GM19035 (cell line): ENCODE measurements at regions not wholly inside any gene's neighbourhood (a gene's known extent, or its start where the extent isn't known, plus 50 kb on each side); places are given as distances from the start of the nearest gene placed in this dataset.

Experiments
- ATAC-seq: cut with Tn5 transposase; IDR thresholded peaks from one replicate; pipeline ENCODE4 v1.9.1; 2021; ENCODE audit not compliant: unreplicated experiment

- ATAC-seq: no peak
Measured at GRCh38 chr3:15942936-15943335, 145.2 kb upstream of the ANKRD28 start.

DNA sequence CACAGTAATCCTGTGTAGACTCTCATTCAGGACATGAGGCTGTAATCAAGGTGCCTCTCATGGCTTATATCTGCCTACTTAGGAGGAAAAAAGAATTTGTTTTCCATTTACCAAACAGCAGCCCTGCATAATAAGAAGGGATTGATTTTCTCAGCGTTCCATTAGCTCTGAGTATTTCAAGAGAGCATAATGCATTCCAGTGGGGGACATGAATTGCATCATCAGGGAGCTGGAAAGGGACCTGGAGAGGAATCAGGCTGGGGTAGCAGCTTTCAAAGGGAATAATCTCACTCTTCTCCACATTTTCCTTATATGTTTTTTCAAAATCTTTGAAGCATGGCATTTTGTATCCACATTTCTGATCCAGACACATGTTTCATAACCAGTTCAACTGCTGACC lies 150.6 kb upstream of the ANKRD28 start:
- no peak for ATAC-seq

DNA sequence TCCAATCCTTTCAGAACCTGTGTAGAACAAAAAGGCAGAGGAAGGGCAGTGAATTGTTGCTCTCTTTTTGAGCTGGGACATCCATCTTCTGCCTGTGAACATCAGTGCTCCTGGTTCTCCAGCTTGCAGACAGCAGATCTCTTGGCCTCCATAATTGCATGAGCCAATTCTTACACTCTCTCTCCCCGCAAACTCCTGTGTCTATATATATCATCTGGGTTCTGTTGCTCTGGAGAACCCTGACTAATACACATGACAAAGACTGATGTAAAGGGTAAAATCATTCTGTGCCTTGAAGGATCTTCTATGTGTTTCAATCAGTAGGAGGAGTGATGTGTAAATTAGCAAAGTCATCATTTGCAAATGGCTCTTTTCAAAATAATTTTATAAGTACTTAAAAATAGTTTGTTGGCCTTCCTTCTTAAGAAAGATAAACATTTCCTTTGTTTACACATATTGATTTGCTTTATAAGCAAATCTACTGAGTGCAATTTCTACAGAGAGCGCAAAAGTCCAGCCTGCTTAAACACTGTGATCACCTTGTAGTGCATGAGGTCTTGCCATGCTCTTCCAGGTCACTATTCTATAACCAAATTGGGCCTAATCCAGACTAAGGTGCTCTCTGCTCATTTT lies 154.9 kb upstream of the ANKRD28 start:
- ATAC-seq: no peak

- no peak for ATAC-seq
Measured at GRCh38 chr3:15953841-15954240, 156.1 kb upstream of the ANKRD28 start.

GRCh38 chr3:15955968-15956367 lies 158.2 kb upstream of the ANKRD28 start:
- no peak for ATAC-seq

DNA sequence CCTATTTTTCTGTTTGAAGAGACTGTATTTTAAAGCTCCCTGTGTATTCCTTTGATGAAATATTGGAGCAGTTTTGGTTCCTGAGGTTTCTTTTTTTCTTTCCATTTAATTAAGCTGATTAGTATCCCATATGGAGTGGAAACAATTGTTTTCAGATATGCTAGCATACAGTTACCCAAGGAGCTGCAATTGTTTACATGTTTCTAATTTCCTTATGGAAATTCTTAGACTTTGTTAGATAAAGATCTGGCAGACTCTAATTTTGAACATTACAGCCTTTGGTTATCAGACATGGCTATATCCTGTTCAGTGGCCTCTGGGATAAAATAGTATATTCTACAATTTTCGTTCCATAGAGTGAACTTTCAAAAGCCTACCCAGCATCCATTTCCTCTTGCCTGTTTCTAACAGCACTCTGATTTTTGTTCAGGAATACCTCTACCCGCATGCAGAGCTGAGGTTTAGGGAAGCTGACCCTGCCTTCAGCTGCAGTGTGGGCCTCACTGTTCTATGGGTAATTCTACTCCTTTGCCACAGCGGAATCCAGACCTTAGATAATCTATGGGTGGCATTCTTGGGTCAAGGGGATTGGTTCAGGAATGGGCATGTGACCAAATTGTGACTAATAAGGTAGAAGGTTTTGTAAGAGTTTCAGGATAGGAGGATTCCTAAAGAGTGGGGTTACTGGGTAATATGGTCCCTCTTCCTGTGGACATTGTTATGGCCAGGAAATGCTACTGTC lies 161.1 kb upstream of the ANKRD28 start:
- no peak for ATAC-seq

GRCh38 chr3:15959434-15959811 lies 161.6 kb upstream of the ANKRD28 start:
- no peak for ATAC-seq

DNA sequence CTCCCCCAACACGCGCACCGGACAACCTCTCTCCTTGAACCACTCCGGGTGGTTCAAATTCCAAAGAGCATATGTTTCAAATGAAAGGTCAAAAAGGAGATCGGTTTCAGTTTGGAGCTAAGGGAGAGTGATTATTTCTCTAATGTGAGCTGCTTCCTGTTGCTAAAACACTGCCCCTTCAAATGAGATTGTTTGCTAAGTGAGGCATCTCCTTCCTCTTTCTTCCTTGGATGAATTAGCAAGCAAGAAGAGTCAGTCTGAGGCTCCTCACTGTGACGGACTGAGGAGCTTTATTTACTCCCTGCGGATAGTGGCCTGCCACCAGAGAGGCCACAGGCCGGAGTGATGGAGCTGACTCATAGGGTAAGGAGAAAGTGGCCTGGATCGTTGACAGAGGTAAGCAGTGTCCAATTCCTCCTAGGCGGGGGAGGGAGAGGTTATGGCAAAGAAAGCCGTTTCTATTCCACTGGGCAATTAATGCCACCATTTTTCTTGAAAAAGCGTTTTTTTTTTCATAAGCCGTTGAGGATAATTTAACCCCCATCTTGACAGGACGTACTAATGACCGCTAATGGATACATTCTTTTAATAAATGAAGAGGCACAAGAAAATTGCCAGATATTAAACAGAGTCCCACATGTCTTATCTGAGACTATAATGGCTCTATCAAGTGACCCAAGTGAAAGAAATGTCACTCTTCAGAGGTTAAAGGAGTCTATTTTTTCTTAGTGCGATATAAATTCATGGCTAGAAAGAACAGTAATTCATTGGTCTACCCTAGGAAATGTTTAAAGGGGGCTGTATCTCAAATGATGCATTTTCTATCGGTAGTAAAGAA lies 167.0 kb upstream of the ANKRD28 start:
- no peak for ATAC-seq

GRCh38 chr3:15967577-15967976 lies 169.8 kb upstream of the ANKRD28 start:
- no peak for ATAC-seq

DNA sequence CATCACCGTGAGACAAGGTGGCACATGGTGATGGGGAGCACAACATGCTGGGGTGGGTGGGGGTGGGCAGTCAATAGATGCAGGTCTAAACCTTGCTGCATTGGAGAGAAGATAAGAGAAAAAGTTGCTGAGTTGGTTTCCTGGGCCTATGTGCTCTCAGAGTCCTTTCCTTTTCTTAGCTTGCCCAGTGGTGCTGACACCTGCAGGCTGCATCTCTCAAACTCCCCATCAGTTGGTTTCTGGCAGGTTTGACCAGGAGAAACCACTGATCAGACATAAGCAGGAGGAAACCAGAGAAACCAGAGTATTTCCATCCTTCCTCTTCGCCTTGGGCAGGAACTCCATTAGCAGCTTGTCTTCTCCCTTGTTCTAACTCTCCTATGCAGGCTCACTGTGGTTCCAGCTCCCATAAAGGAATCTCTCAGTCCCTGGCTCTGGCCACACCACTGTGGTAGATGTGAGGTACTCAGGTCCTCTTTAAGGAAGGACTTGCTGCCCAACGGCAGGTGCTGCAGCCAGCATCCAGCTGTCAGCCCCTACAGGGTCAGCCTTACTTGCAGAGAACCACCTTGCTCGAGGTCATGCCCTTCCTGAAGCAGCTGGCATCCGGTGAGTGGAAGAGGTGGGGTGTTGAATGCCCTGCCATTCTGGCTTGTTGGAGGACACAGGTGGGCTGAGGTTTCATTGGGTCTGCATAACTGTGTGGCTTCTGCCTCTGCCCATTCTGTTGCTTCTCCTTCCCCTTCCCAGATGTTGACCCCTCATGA lies 172.3 kb upstream of the ANKRD28 start:
- ATAC-seq: no peak

GRCh38 chr3:15973414-15973813 lies 175.6 kb upstream of the ANKRD28 start:
- ATAC-seq: no peak

- ATAC-seq: no peak
Measured at GRCh38 chr3:15973940-15974339, 176.2 kb upstream of the ANKRD28 start.

DNA sequence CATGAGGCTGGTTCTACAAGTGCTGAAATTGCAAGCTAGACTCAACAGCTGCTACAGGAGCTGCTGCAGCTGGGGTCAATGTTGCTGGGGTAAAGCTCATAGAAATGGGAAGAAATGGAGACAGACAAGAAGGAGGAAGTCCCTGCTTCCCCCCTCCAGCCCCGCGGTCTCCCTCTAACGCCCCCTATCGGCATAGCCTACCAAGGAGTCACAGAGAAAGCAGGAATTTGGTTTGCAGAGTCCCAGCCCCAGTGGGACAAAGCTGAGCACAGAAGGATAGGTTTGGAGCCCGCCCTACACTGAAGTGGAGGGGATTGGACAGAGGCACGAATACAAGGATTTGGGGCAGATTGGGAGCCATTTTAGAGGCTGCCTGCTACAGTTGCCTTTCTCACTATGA lies 176.9 kb upstream of the ANKRD28 start:
- no peak for ATAC-seq

DNA sequence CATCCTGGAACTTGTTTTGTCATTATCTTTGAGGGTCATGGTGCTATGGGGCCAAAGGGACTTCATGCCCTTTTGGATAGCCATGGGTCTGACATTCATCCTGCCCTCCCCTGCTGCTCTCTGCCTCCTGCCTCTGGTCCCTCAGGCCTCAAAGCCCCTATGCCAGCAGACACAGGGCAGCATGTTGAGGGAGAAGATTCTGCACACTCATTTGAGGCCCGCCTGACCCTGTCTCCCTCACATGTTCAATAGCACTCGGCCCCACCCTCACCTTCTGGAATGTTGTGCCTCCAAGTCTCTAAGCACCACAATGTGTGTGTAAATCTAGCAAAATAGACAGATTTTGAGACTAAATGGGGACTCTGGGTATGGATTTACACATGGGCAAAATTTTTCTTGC lies 178.7 kb upstream of the ANKRD28 start:
- ATAC-seq: no peak

GRCh38 chr3:15977090-15977489 lies 179.3 kb upstream of the ANKRD28 start:
- no peak for ATAC-seq

GRCh38 chr3:15977598-15978232 lies 179.9 kb upstream of the ANKRD28 start:
- ATAC-seq: no peak

DNA sequence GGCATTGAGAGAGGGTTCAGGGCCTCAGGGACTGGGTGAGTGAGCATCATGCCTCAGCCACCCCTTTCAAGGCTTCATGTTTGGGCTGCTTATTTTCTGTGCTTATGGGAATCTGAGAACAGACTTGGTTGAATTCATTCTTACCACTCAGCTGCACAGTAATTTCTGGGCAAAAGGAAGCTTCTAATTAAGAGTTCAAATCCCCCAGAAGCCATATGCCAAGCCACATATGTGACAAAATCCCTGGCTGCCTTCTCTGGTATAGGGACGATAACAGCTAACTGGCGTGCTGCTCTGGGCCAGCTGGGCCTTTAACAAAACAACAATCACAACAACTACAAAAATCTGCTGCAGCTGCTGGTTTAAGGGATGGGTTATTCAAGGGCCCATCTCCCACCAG lies 181.0 kb upstream of the ANKRD28 start:
- no peak for ATAC-seq

DNA sequence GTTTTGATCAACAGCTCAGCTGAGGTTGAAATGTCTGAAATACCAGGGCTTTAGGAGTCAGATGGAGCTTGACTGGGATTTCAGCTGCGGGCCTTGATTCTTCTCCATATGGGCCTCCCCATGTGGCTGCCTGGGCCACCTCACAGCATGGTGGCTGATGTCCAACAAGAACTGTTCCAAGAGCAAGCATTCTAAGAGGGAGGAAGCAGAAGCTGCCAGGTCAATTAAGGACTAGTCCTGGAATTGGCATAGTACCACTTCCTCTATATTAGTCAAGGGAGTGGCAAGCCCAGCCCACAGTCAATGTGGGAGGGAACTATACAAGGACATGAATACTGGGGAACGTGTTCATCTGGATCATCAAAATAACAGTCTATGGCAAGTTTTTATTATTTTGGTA lies 181.7 kb upstream of the ANKRD28 start:
- no peak for ATAC-seq

DNA sequence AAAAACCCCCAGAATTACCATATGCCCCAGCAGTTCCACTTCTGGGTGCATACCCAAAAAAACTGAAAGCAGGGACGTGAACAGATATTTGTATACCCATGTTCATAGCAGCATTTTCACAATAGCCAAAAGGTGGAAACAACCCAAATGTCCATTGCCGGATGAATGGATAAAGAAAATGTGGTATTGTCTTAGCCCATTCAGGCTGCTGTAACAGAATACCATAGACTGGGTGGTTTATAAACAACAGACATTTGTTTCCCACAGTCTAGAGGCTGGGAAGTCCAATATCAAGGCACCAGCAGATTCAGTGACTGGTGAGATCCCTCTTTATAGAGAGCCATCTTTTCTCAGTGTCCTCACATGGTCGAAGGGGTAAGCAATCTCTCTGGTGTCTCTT lies 182.1 kb upstream of the ANKRD28 start:
- ATAC-seq: no peak

GRCh38 chr3:15982243-15982642 lies 184.5 kb upstream of the ANKRD28 start:
- ATAC-seq: no peak

DNA sequence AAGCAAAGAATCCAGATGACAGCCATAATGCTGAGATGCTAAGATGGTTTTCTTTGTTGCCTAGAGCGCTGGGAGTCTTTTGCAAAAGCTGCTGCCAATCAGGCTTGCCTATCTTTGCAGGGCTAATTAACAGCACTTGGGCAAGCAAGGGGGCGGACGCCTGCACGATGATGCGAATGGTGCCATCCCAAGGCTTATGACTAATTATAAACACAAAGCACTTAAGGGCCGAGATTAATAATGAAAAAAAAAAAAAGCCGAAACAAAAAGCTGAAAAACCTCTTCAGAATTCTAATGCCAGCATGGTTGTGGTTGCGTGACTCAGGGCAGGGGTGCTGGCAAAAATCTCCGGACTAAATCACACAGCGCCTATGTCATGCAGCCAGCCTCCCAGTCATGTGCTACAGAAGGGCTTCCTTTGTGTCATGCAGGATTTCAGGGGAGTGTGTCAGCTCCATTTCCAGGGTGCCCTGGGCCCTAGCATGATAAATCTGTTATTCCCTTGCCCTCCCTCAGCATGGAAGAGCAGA lies 185.0 kb upstream of the ANKRD28 start:
- no peak for ATAC-seq
